ENCODE measurements at regions not wholly inside any gene's neighbourhood (a gene's known extent, or its start where the extent isn't known, plus 50 kb on each side); places are given as distances from the start of the nearest gene placed in this dataset.

DNA sequence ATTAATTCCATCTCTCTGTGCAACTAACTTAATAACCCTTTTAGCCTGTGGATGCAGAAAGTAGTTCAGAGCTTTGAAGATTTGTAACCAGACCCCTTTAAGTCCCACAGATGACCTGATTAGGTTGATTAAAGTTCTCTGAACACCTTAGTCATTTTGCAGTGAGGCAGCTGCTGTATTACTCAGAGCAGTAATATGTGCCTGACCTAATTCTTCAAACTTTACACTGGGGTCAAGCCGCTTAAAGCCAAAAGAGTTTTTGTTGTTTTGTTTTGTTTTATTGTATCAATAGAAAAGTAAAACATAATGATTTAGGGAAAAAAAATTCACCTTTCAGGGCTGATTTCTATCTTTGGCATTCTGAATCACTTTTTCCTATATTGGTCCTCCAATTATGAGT lies 78.6 kb upstream of the PLEKHG7 start:
- no peak for TF ChIP-seq POLR2AphosphoS5 (IDR thresholded peaks at IDR 0.05)
- TF ChIP-seq CTCF (IDR thresholded peaks at IDR 0.05) = no peak
